ENCODE measurements at regions not wholly inside any gene's neighbourhood (a gene's known extent, or its start where the extent isn't known, plus 50 kb on each side); places are given as distances from the start of the nearest gene placed in this dataset.

DNA sequence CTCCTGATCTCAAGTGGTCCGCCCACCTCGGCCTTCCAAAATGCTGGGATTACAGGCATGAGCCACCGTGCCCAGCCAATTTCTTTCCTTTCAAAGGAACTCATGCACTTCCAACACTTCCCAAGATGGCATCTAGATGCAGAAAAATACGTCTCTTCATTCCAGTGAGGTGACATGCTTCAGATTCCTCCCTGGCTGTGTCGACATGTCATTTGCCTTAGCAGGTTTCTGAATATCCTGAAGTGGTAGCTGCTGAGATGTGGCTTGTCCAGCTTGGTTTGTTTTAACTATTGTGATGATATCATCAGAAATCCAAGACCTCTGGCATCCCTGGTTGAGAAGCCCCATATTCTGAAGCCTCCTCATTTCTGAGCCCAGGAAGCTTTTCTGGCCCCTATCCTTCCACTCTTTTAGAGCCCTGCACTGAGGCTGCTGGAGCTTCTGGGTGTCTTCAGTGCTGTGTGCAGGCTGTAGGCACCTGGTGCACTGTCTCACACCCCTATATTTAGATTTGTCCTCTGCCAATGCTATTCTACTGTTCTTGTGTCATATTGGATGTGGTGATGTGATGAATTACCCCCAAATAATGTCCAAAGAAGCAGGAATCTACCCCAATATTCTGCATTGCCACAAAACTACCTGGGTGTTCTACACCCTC lies 73.3 kb upstream of the E2F3 start:
- TF ChIP-seq, protein P1, sequence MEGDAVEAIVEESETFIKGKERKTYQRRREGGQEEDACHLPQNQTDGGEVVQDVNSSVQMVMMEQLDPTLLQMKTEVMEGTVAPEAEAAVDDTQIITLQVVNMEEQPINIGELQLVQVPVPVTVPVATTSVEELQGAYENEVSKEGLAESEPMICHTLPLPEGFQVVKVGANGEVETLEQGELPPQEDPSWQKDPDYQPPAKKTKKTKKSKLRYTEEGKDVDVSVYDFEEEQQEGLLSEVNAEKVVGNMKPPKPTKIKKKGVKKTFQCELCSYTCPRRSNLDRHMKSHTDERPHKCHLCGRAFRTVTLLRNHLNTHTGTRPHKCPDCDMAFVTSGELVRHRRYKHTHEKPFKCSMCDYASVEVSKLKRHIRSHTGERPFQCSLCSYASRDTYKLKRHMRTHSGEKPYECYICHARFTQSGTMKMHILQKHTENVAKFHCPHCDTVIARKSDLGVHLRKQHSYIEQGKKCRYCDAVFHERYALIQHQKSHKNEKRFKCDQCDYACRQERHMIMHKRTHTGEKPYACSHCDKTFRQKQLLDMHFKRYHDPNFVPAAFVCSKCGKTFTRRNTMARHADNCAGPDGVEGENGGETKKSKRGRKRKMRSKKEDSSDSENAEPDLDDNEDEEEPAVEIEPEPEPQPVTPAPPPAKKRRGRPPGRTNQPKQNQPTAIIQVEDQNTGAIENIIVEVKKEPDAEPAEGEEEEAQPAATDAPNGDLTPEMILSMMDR (IDR thresholded peaks at IDR 0.05): no peak
- TF ChIP-seq GABPB1 (CRISPR knock-in tag; IDR thresholded peaks at IDR 0.05): no peak
- TF ChIP-seq IRF2 (CRISPR knock-in tag; IDR thresholded peaks at IDR 0.05; ENCODE audit: borderline replicate concordance, low read depth): no peak
- TF ChIP-seq, protein P2, sequence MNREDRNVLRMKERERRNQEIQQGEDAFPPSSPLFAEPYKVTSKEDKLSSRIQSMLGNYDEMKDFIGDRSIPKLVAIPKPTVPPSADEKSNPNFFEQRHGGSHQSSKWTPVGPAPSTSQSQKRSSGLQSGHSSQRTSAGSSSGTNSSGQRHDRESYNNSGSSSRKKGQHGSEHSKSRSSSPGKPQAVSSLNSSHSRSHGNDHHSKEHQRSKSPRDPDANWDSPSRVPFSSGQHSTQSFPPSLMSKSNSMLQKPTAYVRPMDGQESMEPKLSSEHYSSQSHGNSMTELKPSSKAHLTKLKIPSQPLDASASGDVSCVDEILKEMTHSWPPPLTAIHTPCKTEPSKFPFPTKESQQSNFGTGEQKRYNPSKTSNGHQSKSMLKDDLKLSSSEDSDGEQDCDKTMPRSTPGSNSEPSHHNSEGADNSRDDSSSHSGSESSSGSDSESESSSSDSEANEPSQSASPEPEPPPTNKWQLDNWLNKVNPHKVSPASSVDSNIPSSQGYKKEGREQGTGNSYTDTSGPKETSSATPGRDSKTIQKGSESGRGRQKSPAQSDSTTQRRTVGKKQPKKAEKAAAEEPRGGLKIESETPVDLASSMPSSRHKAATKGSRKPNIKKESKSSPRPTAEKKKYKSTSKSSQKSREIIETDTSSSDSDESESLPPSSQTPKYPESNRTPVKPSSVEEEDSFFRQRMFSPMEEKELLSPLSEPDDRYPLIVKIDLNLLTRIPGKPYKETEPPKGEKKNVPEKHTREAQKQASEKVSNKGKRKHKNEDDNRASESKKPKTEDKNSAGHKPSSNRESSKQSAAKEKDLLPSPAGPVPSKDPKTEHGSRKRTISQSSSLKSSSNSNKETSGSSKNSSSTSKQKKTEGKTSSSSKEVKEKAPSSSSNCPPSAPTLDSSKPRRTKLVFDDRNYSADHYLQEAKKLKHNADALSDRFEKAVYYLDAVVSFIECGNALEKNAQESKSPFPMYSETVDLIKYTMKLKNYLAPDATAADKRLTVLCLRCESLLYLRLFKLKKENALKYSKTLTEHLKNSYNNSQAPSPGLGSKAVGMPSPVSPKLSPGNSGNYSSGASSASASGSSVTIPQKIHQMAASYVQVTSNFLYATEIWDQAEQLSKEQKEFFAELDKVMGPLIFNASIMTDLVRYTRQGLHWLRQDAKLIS (CRISPR knock-in tag; IDR thresholded peaks at IDR 0.05; ENCODE audit: borderline replicate concordance): no peak
- TF ChIP-seq, protein P3, sequence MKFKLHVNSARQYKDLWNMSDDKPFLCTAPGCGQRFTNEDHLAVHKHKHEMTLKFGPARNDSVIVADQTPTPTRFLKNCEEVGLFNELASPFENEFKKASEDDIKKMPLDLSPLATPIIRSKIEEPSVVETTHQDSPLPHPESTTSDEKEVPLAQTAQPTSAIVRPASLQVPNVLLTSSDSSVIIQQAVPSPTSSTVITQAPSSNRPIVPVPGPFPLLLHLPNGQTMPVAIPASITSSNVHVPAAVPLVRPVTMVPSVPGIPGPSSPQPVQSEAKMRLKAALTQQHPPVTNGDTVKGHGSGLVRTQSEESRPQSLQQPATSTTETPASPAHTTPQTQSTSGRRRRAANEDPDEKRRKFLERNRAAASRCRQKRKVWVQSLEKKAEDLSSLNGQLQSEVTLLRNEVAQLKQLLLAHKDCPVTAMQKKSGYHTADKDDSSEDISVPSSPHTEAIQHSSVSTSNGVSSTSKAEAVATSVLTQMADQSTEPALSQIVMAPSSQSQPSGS (CRISPR knock-in tag; IDR thresholded peaks at IDR 0.05; ENCODE audit: borderline replicate concordance, low read depth): no peak
- no peak for TF ChIP-seq CBFB (CRISPR knock-in tag; IDR thresholded peaks at IDR 0.05; ENCODE audit: low read depth)
- TF ChIP-seq, protein P4, sequence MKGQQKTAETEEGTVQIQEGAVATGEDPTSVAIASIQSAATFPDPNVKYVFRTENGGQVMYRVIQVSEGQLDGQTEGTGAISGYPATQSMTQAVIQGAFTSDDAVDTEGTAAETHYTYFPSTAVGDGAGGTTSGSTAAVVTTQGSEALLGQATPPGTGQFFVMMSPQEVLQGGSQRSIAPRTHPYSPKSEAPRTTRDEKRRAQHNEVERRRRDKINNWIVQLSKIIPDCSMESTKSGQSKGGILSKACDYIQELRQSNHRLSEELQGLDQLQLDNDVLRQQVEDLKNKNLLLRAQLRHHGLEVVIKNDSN (CRISPR knock-in tag; IDR thresholded peaks at IDR 0.05): no peak
- no peak for TF ChIP-seq ZNF121 (CRISPR knock-in tag; IDR thresholded peaks at IDR 0.05)
- TF ChIP-seq, protein P5, sequence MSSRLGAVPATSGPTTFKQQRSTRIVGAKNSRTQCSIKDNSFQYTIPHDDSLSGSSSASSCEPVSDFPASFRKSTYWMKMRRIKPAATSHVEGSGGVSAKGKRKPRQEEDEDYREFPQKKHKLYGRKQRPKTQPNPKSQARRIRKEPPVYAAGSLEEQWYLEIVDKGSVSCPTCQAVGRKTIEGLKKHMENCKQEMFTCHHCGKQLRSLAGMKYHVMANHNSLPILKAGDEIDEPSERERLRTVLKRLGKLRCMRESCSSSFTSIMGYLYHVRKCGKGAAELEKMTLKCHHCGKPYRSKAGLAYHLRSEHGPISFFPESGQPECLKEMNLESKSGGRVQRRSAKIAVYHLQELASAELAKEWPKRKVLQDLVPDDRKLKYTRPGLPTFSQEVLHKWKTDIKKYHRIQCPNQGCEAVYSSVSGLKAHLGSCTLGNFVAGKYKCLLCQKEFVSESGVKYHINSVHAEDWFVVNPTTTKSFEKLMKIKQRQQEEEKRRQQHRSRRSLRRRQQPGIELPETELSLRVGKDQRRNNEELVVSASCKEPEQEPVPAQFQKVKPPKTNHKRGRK (CRISPR knock-in tag; IDR thresholded peaks at IDR 0.05; ENCODE audit: borderline replicate concordance): no peak
- TF ChIP-seq GTF2I (CRISPR knock-in tag; conservative IDR thresholded peaks at IDR 0.05): no peak
- no peak for TF ChIP-seq SOX15 (CRISPR knock-in tag; IDR thresholded peaks at IDR 0.05)
- TF ChIP-seq, protein P6, sequence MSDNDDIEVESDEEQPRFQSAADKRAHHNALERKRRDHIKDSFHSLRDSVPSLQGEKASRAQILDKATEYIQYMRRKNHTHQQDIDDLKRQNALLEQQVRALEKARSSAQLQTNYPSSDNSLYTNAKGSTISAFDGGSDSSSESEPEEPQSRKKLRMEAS (CRISPR knock-in tag; IDR thresholded peaks at IDR 0.05): no peak
- no peak for TF ChIP-seq CREB1 (CRISPR knock-in tag; IDR thresholded peaks at IDR 0.05)

Data from WTC11 (cell line).